HepG2 (cell line): ENCODE measurements at regions not wholly inside any gene's neighbourhood (a gene's known extent, or its start where the extent isn't known, plus 50 kb on each side); places are given as distances from the start of the nearest gene placed in this dataset.

ENCODE experiments used
- ATAC-seq: fragments of 200-7000 bp; cut with Tn5 transposase; 3 replicates; pipeline ENCODE4 v1.9.1; 2020; ENCODE audit warnings: mild to moderate bottlenecking, moderate library complexity
- BruUV-seq: library from RNA; stranded (reverse); fragments of 400-500 nt; replicated peaks from 2 replicates; lab custom pipeline; 2021; lab: Mats Ljungman, UMichigan
- CTCF ChIA-PET: fragments of 300-600 bp; formaldehyde crosslinking; extraction: SDS; loops from one replicate; lab custom pipeline; 2021; ENCODE audit warnings: low total read pairs, inconsistent platforms, low intra/inter-chr PET ratio; lab: Yijun Ruan, JAX
- POLR2A ChIA-PET: fragments of 350-600 bp; sonication (Branson Sonifier 250); formaldehyde crosslinking; loops from one replicate; lab custom pipeline; 2020; ENCODE audit warnings: antibody characterized with exemption, inconsistent platforms; lab: Yijun Ruan, JAX
- DNase-seq: peaks from one replicate; pipeline ENCODE4 v3.0.0-alpha.2; 2015; ENCODE audit warnings: low spot score
- FAIRE-seq: peaks from 3 replicates; lab custom pipeline; 2011; peaks lifted over from hg19 to GRCh38; lab: Jason Lieb, UNC
- H2AFZ ChIP-seq: one replicate; pipeline ENCODE4 v1.6.1; 2011; ENCODE audit warnings: low read length, inconsistent platforms
- H3K27ac ChIP-seq: fragments of 300-600 bp; 3 replicates; pipeline ENCODE4 v1.8.0; 2011; ENCODE audit warnings: mixed run types, mild to moderate bottlenecking, mixed read lengths, low read length, inconsistent platforms; ENCODE audit not compliant: insufficient read depth; ENCODE audit errors: extremely low read length
- H3K27me3 ChIP-seq, 2 experiments: fragments of 200-600 bp in 1 of 2; 2 replicates in 1 of 2; 3 replicates in 1 of 2; pipeline versions ENCODE4 v1.6.0 to v1.8.0; 2011; ENCODE audit warnings: low read length in 2 of 2, mild to moderate bottlenecking in 2 of 2, moderate library complexity in 2 of 2, inconsistent platforms in 1 of 2; ENCODE audit not compliant: insufficient read depth in 2 of 2, control insufficient read depth in 1 of 2
- H3K36me3 ChIP-seq, 2 experiments: fragments of 200-600 bp in 1 of 2; replicated peaks in 1 of 2; 2 replicates in 1 of 2; 3 replicates in 1 of 2; pipeline versions ENCODE4 v1.5.1 to v1.8.0; 2011; ENCODE audit warnings: low read length in 2 of 2, inconsistent platforms in 1 of 2; ENCODE audit not compliant: insufficient read depth in 2 of 2, control insufficient read depth in 1 of 2
- H3K4me1 ChIP-seq: 2 replicates; pipeline ENCODE4 v1.5.1; 2012; ENCODE audit warnings: low read length, inconsistent platforms; ENCODE audit not compliant: insufficient read depth
- H3K4me2 ChIP-seq: 2 replicates; pipeline ENCODE4 v1.6.0; 2011; ENCODE audit warnings: low read depth, low read length, inconsistent platforms
- H3K4me3 ChIP-seq, 3 experiments: fragments of 200-600 bp in 1 of 3; sonication (generic), shearing (Covaris generic) in 1 of 3; replicated peaks in 1 of 3; 2 replicates each; pipeline ENCODE4 v1.5.1; 2011 to 2016; ENCODE audit warnings: low read length in 3 of 3, inconsistent platforms in 2 of 3, low read depth in 2 of 3, mild to moderate bottlenecking in 2 of 3, control low read depth in 1 of 3, mixed read lengths in 1 of 3; ENCODE audit not compliant: insufficient read depth in 1 of 3
- H3K79me2 ChIP-seq: one replicate; pipeline ENCODE4 v1.6.1; 2011; ENCODE audit warnings: low read length, inconsistent platforms; ENCODE audit not compliant: insufficient read depth
- H3K9ac ChIP-seq: 2 replicates; pipeline ENCODE4 v1.6.0; 2011; ENCODE audit warnings: mild to moderate bottlenecking, low read depth, low read length, inconsistent platforms; ENCODE audit not compliant: insufficient read depth
- H3K9me3 ChIP-seq: 2 replicates; pipeline ENCODE4 v1.5.1; 2012; ENCODE audit warnings: mild to moderate bottlenecking, low read length
- H4K20me1 ChIP-seq: 2 replicates; pipeline ENCODE4 v1.6.0; 2011; ENCODE audit warnings: inconsistent platforms, mild to moderate bottlenecking, low read length, moderate library complexity; ENCODE audit not compliant: insufficient read depth
- ATF2 ChIP-seq: sonication (generic); formaldehyde crosslinking; IDR thresholded peaks from 2 replicates; pipeline ENCODE4 v1.4.0; 2020; ENCODE audit warnings: missing genetic modification reagents
- CEBPB ChIP-seq: IDR thresholded peaks from 2 replicates; pipeline ENCODE4 v1.6.1; 2011; ENCODE audit warnings: low read depth, low read length, improper control_type of control experiment, borderline replicate concordance
- HNRNPK ChIP-seq: fragments of 200-400 bp; formaldehyde crosslinking; IDR thresholded peaks from 2 replicates; pipeline ENCODE4 v1.6.1; 2018; ENCODE audit warnings: low read length, low read depth, moderate library complexity, mild to moderate bottlenecking; ENCODE audit not compliant: poor library complexity, severe bottlenecking
- RARA ChIP-seq: IDR thresholded peaks from 2 replicates; pipeline ENCODE4 v1.6.1; 2016; ENCODE audit warnings: missing genetic modification reagents, missing compliant biosample characterization
- RFX5 ChIP-seq: IDR thresholded peaks from 2 replicates; pipeline ENCODE4 v1.6.1; 2011; ENCODE audit warnings: low read depth, low read length, improper control_type of control experiment
- SMARCC2 ChIP-seq: fragments of 450-650 bp; IDR thresholded peaks from 2 replicates; pipeline ENCODE4 v1.6.1; 2017; ENCODE audit warnings: antibody characterized with exemption, mild to moderate bottlenecking
- STAT5B ChIP-seq: sonication (generic); formaldehyde crosslinking; IDR thresholded peaks from 2 replicates; pipeline ENCODE4 v1.4.0; 2020; ENCODE audit warnings: missing genetic modification reagents
- ZBTB37 ChIP-seq: sonication (generic); formaldehyde crosslinking; IDR thresholded peaks from 2 replicates; pipeline ENCODE4 v1.4.0; 2020; ENCODE audit warnings: mild to moderate bottlenecking, missing genetic modification reagents
- ZMAT3 ChIP-seq: sonication (generic); formaldehyde crosslinking; conservative IDR thresholded peaks from 2 replicates; pipeline ENCODE4 v1.7.0; 2021; ENCODE audit warnings: missing genetic modification reagents
- ZNF335 ChIP-seq: sonication (generic); formaldehyde crosslinking; IDR thresholded peaks from 2 replicates; pipeline ENCODE4 v1.4.0; 2020; ENCODE audit warnings: missing genetic modification reagents
- ZNF549 ChIP-seq: sonication (generic); formaldehyde crosslinking; IDR thresholded peaks from 2 replicates; pipeline ENCODE4 v1.5.0; 2020; ENCODE audit warnings: missing genetic modification reagents
- ZNF800 ChIP-seq: sonication (generic); formaldehyde crosslinking; IDR thresholded peaks from 2 replicates; pipeline ENCODE4 v1.4.0; 2020; ENCODE audit warnings: missing genetic modification reagents
- WGBS: methylation state at CpG from one replicate; pipeline ENCODE4 v1.1.6; 2017; ENCODE audit warnings: low lambda C conversion rate; 5-methylcytosine and 5-hydroxymethylcytosine counted together
- in situ Hi-C: cut with HindIII; loops from 2 replicates; pipeline ENCODE4 v1.10.0; 2017; ENCODE audit warnings: low pct_unique_long_range_greater_than_20kb; ENCODE audit not compliant: extremely low pct_ligation_motif_present
- intact Hi-C: fragments of 100-400 bp; cut with micrococcal nuclease; formaldehyde crosslinking; loops from one replicate; pipeline ENCODE4 v1.10.0; 2022; ENCODE audit not compliant: unreplicated experiment
- TF ChIP-seq, protein P1 (sequence below): sonication (generic); formaldehyde crosslinking; IDR thresholded peaks from 2 replicates; pipeline ENCODE4 v1.4.0; 2020; ENCODE audit warnings: missing genetic modification reagents

DNA sequence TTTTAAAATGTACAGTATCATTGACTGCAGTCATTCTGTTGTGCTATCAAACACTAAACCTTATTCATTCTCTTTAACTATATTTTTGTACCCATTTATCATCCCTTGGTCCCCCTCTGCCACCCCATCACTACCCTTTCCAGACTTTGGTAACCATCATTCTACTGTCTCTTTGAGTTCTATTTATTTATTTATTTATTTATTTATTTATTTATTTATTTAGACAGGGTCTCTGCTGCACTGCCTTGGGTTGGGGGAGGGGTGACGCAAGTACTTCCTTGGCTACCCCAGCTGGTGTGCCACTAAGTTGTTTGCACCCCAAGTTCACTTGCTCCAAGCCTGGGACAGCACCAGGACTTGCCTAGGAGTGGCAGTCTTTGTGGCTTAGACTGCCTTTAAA lies 427.8 kb upstream of the NOVA1 start:
- H2AFZ ChIP-seq, result no peak overlapping the region
- H3K36me3 ChIP-seq, result no peaks in the 10 kb centered on the region
- H3K27me3 ChIP-seq, result no peaks in the 10 kb centered on the region
- BruUV-seq, result no TSS peak
- H3K4me2 ChIP-seq, result no peak overlapping the region
- TF ChIP-seq HNRNPK, result peak; percentile 49
- no peak for TF ChIP-seq ATF2 (CRISPR knock-in tag)
- TF ChIP-seq ZMAT3 (CRISPR knock-in tag), result no peak
- no peak for TF ChIP-seq CEBPB
- TF ChIP-seq, all 625 proteins: peak for 1
- H4K20me1 ChIP-seq, result no peaks in the 10 kb centered on the region
- in situ Hi-C loops (no loop called here), intact Hi-C loops (no loop called here)
- H3K4me1 ChIP-seq, result no peaks in the 10 kb centered on the region
- H3K27ac ChIP-seq, result no peak overlapping the region
- H3K79me2 ChIP-seq, result no peaks in the 10 kb centered on the region
- 42% methylated on average over 1 of the region's 1 CpG for WGBS
- H3K9me3 ChIP-seq, result peaks cover 74% of the 10 kb centered on the region
- POLR2A ChIA-PET, result no interaction called here
- H3K4me3 ChIP-seq, result no peak overlapping the region
- no peak overlapping the region for H3K9ac ChIP-seq
- FAIRE-seq, result no peak
- DNase-seq, result no peak
- CTCF ChIA-PET, result no interaction called here
- no peak; the same call in 2 of the 3 replicates for ATAC-seq

GRCh38 chr14:27026097-27026496 lies 428.3 kb upstream of the NOVA1 start:
- Histone ChIP-seq H3K27ac (no peak overlapping the region), H4K20me1 (no peaks in the 10 kb centered on the region), H3K4me1 (no peaks in the 10 kb centered on the region), H3K27me3 (no peaks in the 10 kb centered on the region), H3K4me2 (no peak overlapping the region), H3K9me3 (peaks cover 77% of the 10 kb centered on the region), H3K4me3 (no peak overlapping the region), H3K36me3 (no peaks in the 10 kb centered on the region), H3K79me2 (no peaks in the 10 kb centered on the region), H3K9ac (no peak overlapping the region), H2AFZ (no peak overlapping the region)
- no TSS peak for BruUV-seq
- FAIRE-seq, result no peak
- ChIA-PET POLR2A (no interaction called here), CTCF (no interaction called here)
- 10% methylated on average over 3 of the region's 3 CpGs for WGBS
- in situ Hi-C loops, result no loop called here
- intact Hi-C loops, result no loop called here
- no peak for DNase-seq
- TF ChIP-seq RARA (CRISPR knock-in tag) (no peak), STAT5B (CRISPR knock-in tag) (no peak), ZNF335 (CRISPR knock-in tag) (no peak), ZNF800 (CRISPR knock-in tag) (no peak), RFX5 (no peak), ZNF549 (no peak), SMARCC2 (no peak), ZBTB37 (CRISPR knock-in tag) (no peak)
- TF ChIP-seq, protein P1, sequence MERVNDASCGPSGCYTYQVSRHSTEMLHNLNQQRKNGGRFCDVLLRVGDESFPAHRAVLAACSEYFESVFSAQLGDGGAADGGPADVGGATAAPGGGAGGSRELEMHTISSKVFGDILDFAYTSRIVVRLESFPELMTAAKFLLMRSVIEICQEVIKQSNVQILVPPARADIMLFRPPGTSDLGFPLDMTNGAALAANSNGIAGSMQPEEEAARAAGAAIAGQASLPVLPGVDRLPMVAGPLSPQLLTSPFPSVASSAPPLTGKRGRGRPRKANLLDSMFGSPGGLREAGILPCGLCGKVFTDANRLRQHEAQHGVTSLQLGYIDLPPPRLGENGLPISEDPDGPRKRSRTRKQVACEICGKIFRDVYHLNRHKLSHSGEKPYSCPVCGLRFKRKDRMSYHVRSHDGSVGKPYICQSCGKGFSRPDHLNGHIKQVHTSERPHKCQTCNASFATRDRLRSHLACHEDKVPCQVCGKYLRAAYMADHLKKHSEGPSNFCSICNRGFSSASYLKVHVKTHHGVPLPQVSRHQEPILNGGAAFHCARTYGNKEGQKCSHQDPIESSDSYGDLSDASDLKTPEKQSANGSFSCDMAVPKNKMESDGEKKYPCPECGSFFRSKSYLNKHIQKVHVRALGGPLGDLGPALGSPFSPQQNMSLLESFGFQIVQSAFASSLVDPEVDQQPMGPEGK, result no peak
- ATAC-seq, result no peak; the same call in 2 of the 3 replicates
